Heart left ventricle (tissue), 13 donors: ENCODE measurements at regions not wholly inside any gene's neighbourhood (a gene's known extent, or its start where the extent isn't known, plus 50 kb on each side); places are given as distances from the start of the nearest gene placed in this dataset.

Experiments
- POLR2A ChIP-seq, 2 donors: fragments of 450-650 bp; IDR thresholded peaks; one replicate each; pipeline ENCODE4 v1.6.1; 2017; ENCODE audit warnings: antibody characterized with exemption in 2 of 2, mild to moderate bottlenecking in 2 of 2, moderate library complexity in 2 of 2
- TF ChIP-seq, protein P1 (sequence below), 12 donors: fragments of 200-600 bp; sonication (generic) in 4 of 12; IDR thresholded peaks; one replicate each; pipeline versions ENCODE4 v1.5.0 to v1.8.0; 2018 to 2022; ENCODE audit warnings: antibody characterized with exemption in 12 of 12, mild to moderate bottlenecking in 5 of 12
- donor health status: ischemic (EF 13 %, LVEDD 7.1; RV severe dilation, severe dysfunction).
- donor health status: DM: no; HTN: yes; CAD: no.
- donor health status: DM: no; HTN: no; CAD: no.
- donor health status: ischemic (EF 25% LVEDD 6.9; RV normal size, moderate dysfunction).
- donor health status: ischemic (EF 25% LVEDD 5.7; RV mildly dilated, moderate dysfunction).
- donor health status: ischemic (EF 35%, LVEDD 5.7; RV mildly dilated, moderate dysfunction).
- donor health status: nonischemic (EF 11% LVEDD 7.7; RV severe dilation, severe dysfunction).
- donor health status: DM: yes; HTN: yes; CAD: no.
- donor health status: PGD.
- donor health status: ischemic (EF 29% LVEDD 5.4; RV normal size, mild dysfunction).
- donor health status: nonischemic (EF 23%, LVEDD 6.1; RV moderate dilation, normal function).

DNA sequence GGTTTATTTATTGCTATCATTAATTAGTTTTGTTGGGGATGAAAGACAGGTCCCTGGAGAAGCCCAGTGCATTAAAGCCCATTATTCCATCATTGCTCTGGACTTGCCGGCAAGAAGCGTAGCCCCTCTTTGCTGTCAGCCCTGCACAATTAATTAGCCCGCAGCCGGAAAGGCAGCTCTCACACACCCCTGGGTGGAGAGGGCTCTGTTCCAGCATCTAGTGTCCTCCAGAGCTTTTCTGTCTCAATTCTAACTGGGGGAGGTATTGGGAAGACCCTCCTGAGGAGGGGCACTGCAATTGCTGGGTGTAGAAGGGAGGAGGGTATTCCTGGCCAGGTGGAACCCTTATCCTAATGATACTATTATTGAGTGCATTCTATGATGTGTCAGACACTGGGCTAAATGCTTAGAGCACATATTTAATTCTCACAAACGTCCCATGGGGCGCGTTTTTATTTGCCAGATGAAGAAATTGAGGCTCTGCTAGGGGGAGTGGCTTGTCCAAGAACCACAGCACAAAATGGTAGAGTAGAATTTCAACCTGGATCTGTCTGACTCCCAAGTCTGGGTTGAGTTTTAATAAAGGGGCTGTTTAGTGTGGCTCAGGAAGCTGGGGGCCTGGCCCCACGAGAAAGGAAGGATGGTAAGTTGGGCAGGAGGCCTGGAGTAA is 148.1 kb upstream of the PCBD1 start:
- TF ChIP-seq, protein P1, sequence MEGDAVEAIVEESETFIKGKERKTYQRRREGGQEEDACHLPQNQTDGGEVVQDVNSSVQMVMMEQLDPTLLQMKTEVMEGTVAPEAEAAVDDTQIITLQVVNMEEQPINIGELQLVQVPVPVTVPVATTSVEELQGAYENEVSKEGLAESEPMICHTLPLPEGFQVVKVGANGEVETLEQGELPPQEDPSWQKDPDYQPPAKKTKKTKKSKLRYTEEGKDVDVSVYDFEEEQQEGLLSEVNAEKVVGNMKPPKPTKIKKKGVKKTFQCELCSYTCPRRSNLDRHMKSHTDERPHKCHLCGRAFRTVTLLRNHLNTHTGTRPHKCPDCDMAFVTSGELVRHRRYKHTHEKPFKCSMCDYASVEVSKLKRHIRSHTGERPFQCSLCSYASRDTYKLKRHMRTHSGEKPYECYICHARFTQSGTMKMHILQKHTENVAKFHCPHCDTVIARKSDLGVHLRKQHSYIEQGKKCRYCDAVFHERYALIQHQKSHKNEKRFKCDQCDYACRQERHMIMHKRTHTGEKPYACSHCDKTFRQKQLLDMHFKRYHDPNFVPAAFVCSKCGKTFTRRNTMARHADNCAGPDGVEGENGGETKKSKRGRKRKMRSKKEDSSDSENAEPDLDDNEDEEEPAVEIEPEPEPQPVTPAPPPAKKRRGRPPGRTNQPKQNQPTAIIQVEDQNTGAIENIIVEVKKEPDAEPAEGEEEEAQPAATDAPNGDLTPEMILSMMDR (IDR thresholded peaks at IDR 0.05) = no peak
- TF ChIP-seq POLR2A (IDR thresholded peaks at IDR 0.05) = no peak
